K562 (cell line): ENCODE measurements at regions not wholly inside any gene's neighbourhood (a gene's known extent, or its start where the extent isn't known, plus 50 kb on each side); places are given as distances from the start of the nearest gene placed in this dataset.

Experiments used
- ATAC-seq: fragments of 200-7000 bp; cut with Tn5 transposase; 3 replicates; pipeline ENCODE4 v1.9.1; 2020; ENCODE audit warnings: moderate library complexity
- BruUV-seq: library from RNA; stranded (reverse); fragments of 400-500 nt; replicated peaks from 2 replicates; lab custom pipeline; 2021; lab: Mats Ljungman, UMichigan
- CTCF ChIA-PET: fragments of 300-600 bp; formaldehyde crosslinking; extraction: SDS; loops from one replicate; lab custom pipeline; 2021; ENCODE audit warnings: low intra/inter-chr PET ratio; lab: Yijun Ruan, JAX
- POLR2A ChIA-PET: fragments of 300-600, 350-650 bp; sonication (Branson Sonifier 250); formaldehyde crosslinking; extraction: SDS; loops from one replicate; lab custom pipeline; 2021; ENCODE audit warnings: antibody characterized with exemption, inconsistent platforms; lab: Yijun Ruan, JAX
- DNase-seq, 4 experiments: peaks; one replicate each; pipeline versions ENCODE4 v3.0.0 to v3.0.0-alpha.2; 2011 to 2018; ENCODE audit warnings: low spot score in 3 of 4, mixed read lengths in 3 of 4; ENCODE audit errors: extremely low read depth in 1 of 4
- FAIRE-seq: peaks from 2 replicates; lab custom pipeline; 2011; peaks lifted over from hg19 to GRCh38; lab: Jason Lieb, UNC
- H2AFZ ChIP-seq: 2 replicates; pipeline ENCODE4 v1.6.0; 2011; ENCODE audit warnings: low read depth, low read length, control low read depth, inconsistent platforms
- H3K27ac ChIP-seq: fragments of 200-600 bp; 3 replicates; pipeline ENCODE4 v1.8.0; 2011; ENCODE audit warnings: low read depth, mild to moderate bottlenecking, control low read depth, inconsistent platforms, low read length, moderate library complexity, mixed read lengths; ENCODE audit errors: extremely low read depth
- H3K27me3 ChIP-seq, 2 experiments: fragments of 300-600 bp in 1 of 2; 2 replicates in 1 of 2; 3 replicates in 1 of 2; pipeline versions ENCODE4 v1.6.0 to v1.8.0; 2011; ENCODE audit warnings: inconsistent platforms in 2 of 2, low read length in 2 of 2, mild to moderate bottlenecking in 1 of 2, mixed read lengths in 1 of 2, moderate library complexity in 1 of 2; ENCODE audit not compliant: control insufficient read depth in 2 of 2, insufficient read depth in 2 of 2
- H3K36me3 ChIP-seq: fragments of 300-600 bp; 3 replicates; pipeline ENCODE4 v1.8.0; 2011; ENCODE audit warnings: mild to moderate bottlenecking, low read length, inconsistent platforms; ENCODE audit not compliant: control insufficient read depth, insufficient read depth
- H3K4me1 ChIP-seq, 2 experiments: fragments of 200-600 bp in 1 of 2; replicated peaks in 1 of 2; 2 replicates in 1 of 2; 3 replicates in 1 of 2; pipeline versions ENCODE4 v1.5.1 to v1.8.0; 2011; ENCODE audit warnings: inconsistent platforms in 2 of 2, low read length in 2 of 2, mild to moderate bottlenecking in 1 of 2, mixed read lengths in 1 of 2, moderate library complexity in 1 of 2; ENCODE audit not compliant: control insufficient read depth in 2 of 2, insufficient read depth in 2 of 2
- H3K4me2 ChIP-seq: 2 replicates; pipeline ENCODE4 v1.6.1; 2011; ENCODE audit warnings: low read length, control low read depth, inconsistent platforms, mixed read lengths; ENCODE audit not compliant: insufficient read depth
- H3K4me3 ChIP-seq: fragments of 200-600 bp; sonication (generic), shearing (Covaris generic); 2 replicates; pipeline ENCODE4 v1.5.1; 2016; ENCODE audit warnings: control low read depth, inconsistent platforms
- H3K79me2 ChIP-seq: fragments of 200-600 bp; 3 replicates; pipeline ENCODE4 v1.8.0; 2011; ENCODE audit warnings: low read length, inconsistent platforms; ENCODE audit not compliant: control insufficient read depth, insufficient read depth
- H3K9ac ChIP-seq, 2 experiments: 2 replicates each; pipeline versions ENCODE4 v1.6.0 to v1.6.1; 2011; ENCODE audit warnings: low read depth in 2 of 2, low read length in 2 of 2, control low read depth in 1 of 2, inconsistent platforms in 1 of 2, mild to moderate bottlenecking in 1 of 2, mixed read lengths in 1 of 2; ENCODE audit not compliant: insufficient read depth in 1 of 2
- H3K9me1 ChIP-seq: one replicate; pipeline ENCODE4 v1.6.0; 2011; ENCODE audit warnings: inconsistent platforms, mild to moderate bottlenecking, low read length, moderate library complexity; ENCODE audit not compliant: control insufficient read depth, insufficient read depth
- H3K9me3 ChIP-seq: replicated peaks from 2 replicates; pipeline ENCODE4 v1.5.1; 2011; ENCODE audit warnings: low read depth, low read length, inconsistent platforms; ENCODE audit not compliant: control insufficient read depth, insufficient read depth
- H4K20me1 ChIP-seq: replicated peaks from 2 replicates; pipeline ENCODE4 v1.6.1; 2011; ENCODE audit warnings: low read length, inconsistent platforms, mixed read lengths; ENCODE audit not compliant: control insufficient read depth, insufficient read depth
- BHLHE40 ChIP-seq: IDR thresholded peaks from 2 replicates; pipeline ENCODE4 v1.6.1; 2011; ENCODE audit warnings: low read length, improper control_type of control experiment
- CBX3 ChIP-seq, 2 experiments: IDR thresholded peaks; 1 replicate in 1 of 2; 2 replicates in 1 of 2; pipeline ENCODE4 v1.6.1; 2012; ENCODE audit warnings: inconsistent platforms in 2 of 2, low read length in 2 of 2, borderline replicate concordance in 1 of 2, control low read depth in 1 of 2
- CEBPG ChIP-seq, 3 experiments: fragments of 200-800 bp in 1 of 3; sonication (Bioruptor generic) in 1 of 3; sonication (generic) in 1 of 3; formaldehyde crosslinking in 1 of 3; IDR thresholded peaks in 2 of 3; conservative IDR thresholded peaks in 1 of 3; 2 replicates each; pipeline versions ENCODE4 v1.6.1 to v1.8.0; 2016 to 2022; ENCODE audit warnings: missing compliant biosample characterization in 2 of 3, missing genetic modification characterization in 2 of 3, mild to moderate bottlenecking in 1 of 3, missing genetic modification reagents in 1 of 3
- ETV1 ChIP-seq: fragments of 450-650 bp; conservative IDR thresholded peaks from 2 replicates; pipeline ENCODE4 v1.6.1; 2016; ENCODE audit warnings: missing genetic modification characterization, control low read depth, low read depth, missing compliant biosample characterization
- GABPA ChIP-seq: fragments of 200-800 bp; sonication (Bioruptor generic); conservative IDR thresholded peaks from 2 replicates; pipeline ENCODE4 v1.6.1; 2016; ENCODE audit warnings: low read depth, missing genetic modification characterization, missing compliant biosample characterization
- JUND ChIP-seq, 2 experiments: IDR thresholded peaks; 2 replicates in 1 of 2; 3 replicates in 1 of 2; pipeline ENCODE4 v1.6.1; 2011; ENCODE audit warnings: borderline replicate concordance in 2 of 2, low read depth in 2 of 2, low read length in 2 of 2, improper control_type of control experiment in 1 of 2, missing biosample characterization in 1 of 2, missing genetic modification characterization in 1 of 2, missing genetic modification reagents in 1 of 2
- L3MBTL2 ChIP-seq: fragments of 450-650 bp; IDR thresholded peaks from 2 replicates; pipeline ENCODE4 v1.6.1; 2016; ENCODE audit warnings: mild to moderate bottlenecking, moderate library complexity
- ZNF766 ChIP-seq: fragments of 200-800 bp; sonication (Bioruptor generic); conservative IDR thresholded peaks from 2 replicates; pipeline ENCODE4 v1.6.1; 2016; ENCODE audit warnings: missing genetic modification characterization, missing compliant biosample characterization
- WGBS: fragments of 100-300 bp; shearing (Covaris generic); methylation state at CpG from one replicate; pipeline ENCODE4 v1.1.6; 2016; ENCODE audit warnings: low coverage, mixed read lengths; ENCODE audit not compliant: insufficient coverage; ENCODE audit errors: missing lambda C conversion rate; 5-methylcytosine and 5-hydroxymethylcytosine counted together
- in situ Hi-C: fragments of 300-500 bp; cut with MboI; formaldehyde crosslinking; loops from 4 replicates; pipeline ENCODE4 v1.15.0; 2018; ENCODE audit warnings: inconsistent platforms, mixed read lengths
- intact Hi-C: fragments of 100-400 bp; cut with micrococcal nuclease; formaldehyde crosslinking; loops from 2 replicates; pipeline ENCODE4 v1.14.2; 2022
- TF ChIP-seq, protein P1 (sequence below): fragments of 450-650 bp; IDR thresholded peaks from 2 replicates; pipeline ENCODE4 v1.6.1; 2016; ENCODE audit warnings: mild to moderate bottlenecking, moderate library complexity

DNA sequence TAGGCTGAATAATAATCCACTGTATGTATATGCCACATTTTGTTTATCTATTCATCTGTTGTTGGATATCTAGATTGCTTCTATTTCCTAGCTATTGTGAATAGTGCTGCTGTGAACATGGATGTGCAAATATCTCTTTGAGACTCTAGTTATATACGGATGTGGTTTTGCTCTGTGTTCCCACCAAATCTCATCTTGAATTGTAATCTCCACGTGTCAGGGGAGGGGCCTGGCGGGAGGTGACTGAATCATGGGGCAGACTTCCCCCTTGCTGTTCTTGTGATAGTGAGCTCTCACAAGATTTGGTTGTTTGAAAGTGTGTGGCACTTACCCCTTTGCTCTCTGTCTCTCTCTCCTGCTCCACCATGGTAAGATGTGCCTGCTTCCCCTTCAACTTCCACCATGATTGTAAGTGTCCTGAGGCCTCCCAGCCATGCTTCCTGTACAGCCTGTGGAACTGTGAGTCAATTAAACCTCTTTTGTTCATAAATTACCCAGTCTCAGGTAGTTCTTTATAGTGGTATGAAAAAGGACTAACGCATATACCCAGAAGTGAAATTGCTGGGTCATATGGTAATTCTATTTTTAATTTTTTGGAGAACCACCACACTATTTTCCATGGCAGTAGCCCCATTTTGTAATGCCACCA lies 86.1 kb upstream of the UPP2 start:
- ChIA-PET CTCF (no interaction called here), POLR2A (no interaction called here)
- intact Hi-C loops (loop anchor here (10.0 kb wide), 1 partner anchor 421 kb away; no protein-coding TSS in a partner anchor), in situ Hi-C loops (loop anchor here (25.0 kb wide), 1 partner anchor 678 kb away; the partner anchor contains the start of gene ERMN)
- Histone ChIP-seq H3K9me3 (no peaks in the 10 kb centered on the region), H3K4me2 (no peak overlapping the region), H4K20me1 (no peaks in the 10 kb centered on the region), H3K9ac (no peak overlapping the region), H3K27me3 (peaks cover 4 to 12% of the 10 kb centered on the region in 2 experiments; a peak in 3 of 5 replicates), H3K36me3 (no peaks in the 10 kb centered on the region), H3K4me3 (no peak overlapping the region), H3K4me1 (no peaks in the 10 kb centered on the region), H3K9me1 (no peaks in the 10 kb centered on the region), H2AFZ (peak overlapping the region; percentile 55; the same call in 1 of the 2 replicates), H3K27ac (no peak overlapping the region), H3K79me2 (no peaks in the 10 kb centered on the region)
- DNase-seq (no peak), ATAC-seq (peak; percentile 15; the same call in 1 of the 3 replicates), FAIRE-seq (no peak)
- 15% methylated on average over 4 of the region's 4 CpGs for WGBS
- BruUV-seq = no TSS peak
- no peak for TF ChIP-seq CEBPG (CRISPR knock-in tag; IDR thresholded peaks at IDR 0.05)
- no peak for TF ChIP-seq CEBPG (tag; conservative IDR thresholded peaks at IDR 0.05 in 1 of 2, IDR thresholded peaks at IDR 0.05 in 1 of 2)
- TF ChIP-seq ETV1 (tag) = 0 out of 2 replicates have a peak, but pooled peaks have one; percentile 7
- TF ChIP-seq, protein P1, sequence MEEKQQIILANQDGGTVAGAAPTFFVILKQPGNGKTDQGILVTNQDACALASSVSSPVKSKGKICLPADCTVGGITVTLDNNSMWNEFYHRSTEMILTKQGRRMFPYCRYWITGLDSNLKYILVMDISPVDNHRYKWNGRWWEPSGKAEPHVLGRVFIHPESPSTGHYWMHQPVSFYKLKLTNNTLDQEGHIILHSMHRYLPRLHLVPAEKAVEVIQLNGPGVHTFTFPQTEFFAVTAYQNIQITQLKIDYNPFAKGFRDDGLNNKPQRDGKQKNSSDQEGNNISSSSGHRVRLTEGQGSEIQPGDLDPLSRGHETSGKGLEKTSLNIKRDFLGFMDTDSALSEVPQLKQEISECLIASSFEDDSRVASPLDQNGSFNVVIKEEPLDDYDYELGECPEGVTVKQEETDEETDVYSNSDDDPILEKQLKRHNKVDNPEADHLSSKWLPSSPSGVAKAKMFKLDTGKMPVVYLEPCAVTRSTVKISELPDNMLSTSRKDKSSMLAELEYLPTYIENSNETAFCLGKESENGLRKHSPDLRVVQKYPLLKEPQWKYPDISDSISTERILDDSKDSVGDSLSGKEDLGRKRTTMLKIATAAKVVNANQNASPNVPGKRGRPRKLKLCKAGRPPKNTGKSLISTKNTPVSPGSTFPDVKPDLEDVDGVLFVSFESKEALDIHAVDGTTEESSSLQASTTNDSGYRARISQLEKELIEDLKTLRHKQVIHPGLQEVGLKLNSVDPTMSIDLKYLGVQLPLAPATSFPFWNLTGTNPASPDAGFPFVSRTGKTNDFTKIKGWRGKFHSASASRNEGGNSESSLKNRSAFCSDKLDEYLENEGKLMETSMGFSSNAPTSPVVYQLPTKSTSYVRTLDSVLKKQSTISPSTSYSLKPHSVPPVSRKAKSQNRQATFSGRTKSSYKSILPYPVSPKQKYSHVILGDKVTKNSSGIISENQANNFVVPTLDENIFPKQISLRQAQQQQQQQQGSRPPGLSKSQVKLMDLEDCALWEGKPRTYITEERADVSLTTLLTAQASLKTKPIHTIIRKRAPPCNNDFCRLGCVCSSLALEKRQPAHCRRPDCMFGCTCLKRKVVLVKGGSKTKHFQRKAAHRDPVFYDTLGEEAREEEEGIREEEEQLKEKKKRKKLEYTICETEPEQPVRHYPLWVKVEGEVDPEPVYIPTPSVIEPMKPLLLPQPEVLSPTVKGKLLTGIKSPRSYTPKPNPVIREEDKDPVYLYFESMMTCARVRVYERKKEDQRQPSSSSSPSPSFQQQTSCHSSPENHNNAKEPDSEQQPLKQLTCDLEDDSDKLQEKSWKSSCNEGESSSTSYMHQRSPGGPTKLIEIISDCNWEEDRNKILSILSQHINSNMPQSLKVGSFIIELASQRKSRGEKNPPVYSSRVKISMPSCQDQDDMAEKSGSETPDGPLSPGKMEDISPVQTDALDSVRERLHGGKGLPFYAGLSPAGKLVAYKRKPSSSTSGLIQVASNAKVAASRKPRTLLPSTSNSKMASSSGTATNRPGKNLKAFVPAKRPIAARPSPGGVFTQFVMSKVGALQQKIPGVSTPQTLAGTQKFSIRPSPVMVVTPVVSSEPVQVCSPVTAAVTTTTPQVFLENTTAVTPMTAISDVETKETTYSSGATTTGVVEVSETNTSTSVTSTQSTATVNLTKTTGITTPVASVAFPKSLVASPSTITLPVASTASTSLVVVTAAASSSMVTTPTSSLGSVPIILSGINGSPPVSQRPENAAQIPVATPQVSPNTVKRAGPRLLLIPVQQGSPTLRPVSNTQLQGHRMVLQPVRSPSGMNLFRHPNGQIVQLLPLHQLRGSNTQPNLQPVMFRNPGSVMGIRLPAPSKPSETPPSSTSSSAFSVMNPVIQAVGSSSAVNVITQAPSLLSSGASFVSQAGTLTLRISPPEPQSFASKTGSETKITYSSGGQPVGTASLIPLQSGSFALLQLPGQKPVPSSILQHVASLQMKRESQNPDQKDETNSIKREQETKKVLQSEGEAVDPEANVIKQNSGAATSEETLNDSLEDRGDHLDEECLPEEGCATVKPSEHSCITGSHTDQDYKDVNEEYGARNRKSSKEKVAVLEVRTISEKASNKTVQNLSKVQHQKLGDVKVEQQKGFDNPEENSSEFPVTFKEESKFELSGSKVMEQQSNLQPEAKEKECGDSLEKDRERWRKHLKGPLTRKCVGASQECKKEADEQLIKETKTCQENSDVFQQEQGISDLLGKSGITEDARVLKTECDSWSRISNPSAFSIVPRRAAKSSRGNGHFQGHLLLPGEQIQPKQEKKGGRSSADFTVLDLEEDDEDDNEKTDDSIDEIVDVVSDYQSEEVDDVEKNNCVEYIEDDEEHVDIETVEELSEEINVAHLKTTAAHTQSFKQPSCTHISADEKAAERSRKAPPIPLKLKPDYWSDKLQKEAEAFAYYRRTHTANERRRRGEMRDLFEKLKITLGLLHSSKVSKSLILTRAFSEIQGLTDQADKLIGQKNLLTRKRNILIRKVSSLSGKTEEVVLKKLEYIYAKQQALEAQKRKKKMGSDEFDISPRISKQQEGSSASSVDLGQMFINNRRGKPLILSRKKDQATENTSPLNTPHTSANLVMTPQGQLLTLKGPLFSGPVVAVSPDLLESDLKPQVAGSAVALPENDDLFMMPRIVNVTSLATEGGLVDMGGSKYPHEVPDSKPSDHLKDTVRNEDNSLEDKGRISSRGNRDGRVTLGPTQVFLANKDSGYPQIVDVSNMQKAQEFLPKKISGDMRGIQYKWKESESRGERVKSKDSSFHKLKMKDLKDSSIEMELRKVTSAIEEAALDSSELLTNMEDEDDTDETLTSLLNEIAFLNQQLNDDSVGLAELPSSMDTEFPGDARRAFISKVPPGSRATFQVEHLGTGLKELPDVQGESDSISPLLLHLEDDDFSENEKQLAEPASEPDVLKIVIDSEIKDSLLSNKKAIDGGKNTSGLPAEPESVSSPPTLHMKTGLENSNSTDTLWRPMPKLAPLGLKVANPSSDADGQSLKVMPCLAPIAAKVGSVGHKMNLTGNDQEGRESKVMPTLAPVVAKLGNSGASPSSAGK = peak; percentile 76
- TF ChIP-seq JUND (IDR thresholded peaks at IDR 0.05; ENCODE audit: borderline replicate concordance, low read depth, low read length) = peak; percentile 22; the same call in 1 of the 2 replicates
- no peak for TF ChIP-seq JUND (tag; IDR thresholded peaks at IDR 0.05; ENCODE audit: borderline replicate concordance, low read depth, low read length)
- peak; percentile 92 for TF ChIP-seq L3MBTL2
- TF ChIP-seq ZNF766 (CRISPR knock-in tag) = peak; percentile 92
- no peak for TF ChIP-seq CBX3 (IDR thresholded peaks at IDR 0.05; ENCODE audit: borderline replicate concordance in 1 of 2, low read length in 2 of 2)
- 0 out of 2 replicates have a peak, but pooled peaks have one; percentile 29 for TF ChIP-seq BHLHE40
- peak; percentile 61 for TF ChIP-seq GABPA (tag)
